DND-41 (cell line): ENCODE measurements at regions not wholly inside any gene's neighbourhood (a gene's known extent, or its start where the extent isn't known, plus 50 kb on each side); places are given as distances from the start of the nearest gene placed in this dataset.

Experiments used
- ATAC-seq: fragments of 200-7000 bp; cut with Tn5 transposase; 3 replicates; pipeline ENCODE4 v1.9.1; 2021; ENCODE audit warnings: low read depth; ENCODE audit not compliant: insufficient read depth
- DNase-seq: peaks from one replicate; pipeline ENCODE4 v3.0.0-alpha.2; 2020
- H2AFZ ChIP-seq: 2 replicates; pipeline ENCODE4 v1.6.0; 2012; ENCODE audit warnings: low read depth, low read length
- H3K27ac ChIP-seq: 2 replicates; pipeline ENCODE4 v1.5.1; 2012; ENCODE audit warnings: low read length, inconsistent platforms
- H3K27me3 ChIP-seq: fragments of 200-600 bp; sonication (generic); 2 replicates; pipeline ENCODE4 v1.6.0; 2012; ENCODE audit warnings: low read length, mild to moderate bottlenecking, inconsistent platforms; ENCODE audit not compliant: insufficient read depth, poor library complexity
- H3K36me3 ChIP-seq: 2 replicates; pipeline ENCODE4 v1.5.1; 2012; ENCODE audit warnings: low read length, inconsistent platforms; ENCODE audit not compliant: insufficient read depth
- H3K4me1 ChIP-seq: 2 replicates; pipeline ENCODE4 v1.5.1; 2012; ENCODE audit warnings: mild to moderate bottlenecking, low read length; ENCODE audit not compliant: insufficient read depth
- H3K4me2 ChIP-seq: 2 replicates; pipeline ENCODE4 v1.6.0; 2012; ENCODE audit warnings: mild to moderate bottlenecking, moderate library complexity, low read length, inconsistent platforms; ENCODE audit not compliant: insufficient read depth
- H3K4me3 ChIP-seq, 2 experiments: fragments of 200-600 bp in 1 of 2; shearing (Covaris generic) in 1 of 2; 2 replicates each; pipeline ENCODE4 v1.5.1; 2012 to 2016; ENCODE audit warnings: inconsistent platforms in 2 of 2, low read length in 2 of 2, mild to moderate bottlenecking in 2 of 2, low read depth in 1 of 2, moderate library complexity in 1 of 2
- H3K79me2 ChIP-seq: 2 replicates; pipeline ENCODE4 v1.6.0; 2012; ENCODE audit warnings: low read length, inconsistent platforms; ENCODE audit not compliant: insufficient read depth
- H3K9ac ChIP-seq: 2 replicates; pipeline ENCODE4 v1.6.0; 2012; ENCODE audit warnings: low read depth, mild to moderate bottlenecking, inconsistent platforms, low read length, moderate library complexity
- H3K9me3 ChIP-seq: 2 replicates; pipeline ENCODE4 v1.5.1; 2012; ENCODE audit warnings: low read length, moderate library complexity, mild to moderate bottlenecking, inconsistent platforms; ENCODE audit not compliant: insufficient read depth, severe bottlenecking
- H4K20me1 ChIP-seq: 2 replicates; pipeline ENCODE4 v1.6.0; 2012; ENCODE audit warnings: low read length; ENCODE audit not compliant: insufficient read depth
- EZH2 ChIP-seq: IDR thresholded peaks from 3 replicates; pipeline ENCODE4 v1.6.1; 2012; ENCODE audit warnings: borderline replicate concordance, low read depth, mild to moderate bottlenecking, moderate library complexity, low read length, inconsistent platforms; ENCODE audit not compliant: severe bottlenecking
- TF ChIP-seq, protein P1 (sequence below): IDR thresholded peaks from 2 replicates; pipeline ENCODE4 v1.5.1; 2012; ENCODE audit warnings: borderline replicate concordance, low read length, moderate library complexity, mild to moderate bottlenecking; ENCODE audit not compliant: poor library complexity, severe bottlenecking; ENCODE audit errors: extremely low read depth

DNA sequence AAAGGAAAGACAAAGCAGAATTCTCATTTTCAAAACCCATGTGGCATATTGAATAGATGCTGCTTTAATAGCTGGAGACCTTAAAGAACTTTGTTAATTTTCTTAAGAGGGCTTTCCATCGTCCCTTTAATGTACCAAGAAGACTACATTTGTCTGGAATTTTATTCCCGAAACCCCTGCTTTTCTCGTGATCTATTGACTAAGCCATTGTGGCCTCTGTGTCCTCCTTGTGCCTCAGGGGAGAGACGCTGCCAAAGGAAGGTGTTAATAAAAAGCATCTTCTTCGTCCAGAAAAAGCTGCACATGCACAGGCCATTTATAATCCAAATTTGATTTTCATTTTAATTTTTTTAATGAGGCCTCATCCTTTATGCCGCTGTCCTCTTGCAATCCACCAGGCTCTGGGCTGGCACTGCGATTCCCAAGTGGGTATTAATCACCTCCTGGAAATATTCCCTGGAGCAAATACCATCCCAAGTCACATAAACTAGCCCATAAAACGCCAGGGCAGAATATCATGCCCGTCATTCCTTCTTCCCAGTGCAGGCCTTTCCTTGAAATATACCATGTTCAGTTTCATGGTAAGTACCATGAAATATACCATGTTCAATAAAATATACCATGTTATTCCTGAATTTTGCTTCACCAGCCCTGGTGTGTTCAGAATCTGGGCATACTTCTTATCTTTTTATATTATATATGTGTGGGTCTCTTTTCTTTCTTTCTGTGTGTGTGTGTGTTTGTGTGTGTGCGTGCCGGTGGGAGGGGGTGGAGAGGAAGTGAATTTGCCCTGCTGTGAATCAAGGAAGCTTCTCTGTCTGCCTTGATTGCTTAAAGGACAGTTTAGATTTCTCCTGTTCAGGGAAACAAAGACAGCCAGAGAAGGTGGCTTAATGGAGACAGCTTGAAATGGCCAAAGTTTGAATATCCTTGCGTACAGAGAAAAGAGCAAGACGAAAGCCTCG lies 147.6 kb downstream of the PHETA1 start:
- Histone ChIP-seq H3K27me3 (no peaks in the 10 kb centered on the region), H3K4me1 (no peaks in the 10 kb centered on the region), H3K4me2 (no peak overlapping the region), H4K20me1 (no peaks in the 10 kb centered on the region), H3K9me3 (no peaks in the 10 kb centered on the region), H3K4me3 (no peak overlapping the region), H3K27ac (no peak overlapping the region), H2AFZ (no peak overlapping the region), H3K79me2 (no peaks in the 10 kb centered on the region), H3K9ac (no peak overlapping the region), H3K36me3 (no peaks in the 10 kb centered on the region)
- TF ChIP-seq EZH2: no peak
- TF ChIP-seq, protein P1, sequence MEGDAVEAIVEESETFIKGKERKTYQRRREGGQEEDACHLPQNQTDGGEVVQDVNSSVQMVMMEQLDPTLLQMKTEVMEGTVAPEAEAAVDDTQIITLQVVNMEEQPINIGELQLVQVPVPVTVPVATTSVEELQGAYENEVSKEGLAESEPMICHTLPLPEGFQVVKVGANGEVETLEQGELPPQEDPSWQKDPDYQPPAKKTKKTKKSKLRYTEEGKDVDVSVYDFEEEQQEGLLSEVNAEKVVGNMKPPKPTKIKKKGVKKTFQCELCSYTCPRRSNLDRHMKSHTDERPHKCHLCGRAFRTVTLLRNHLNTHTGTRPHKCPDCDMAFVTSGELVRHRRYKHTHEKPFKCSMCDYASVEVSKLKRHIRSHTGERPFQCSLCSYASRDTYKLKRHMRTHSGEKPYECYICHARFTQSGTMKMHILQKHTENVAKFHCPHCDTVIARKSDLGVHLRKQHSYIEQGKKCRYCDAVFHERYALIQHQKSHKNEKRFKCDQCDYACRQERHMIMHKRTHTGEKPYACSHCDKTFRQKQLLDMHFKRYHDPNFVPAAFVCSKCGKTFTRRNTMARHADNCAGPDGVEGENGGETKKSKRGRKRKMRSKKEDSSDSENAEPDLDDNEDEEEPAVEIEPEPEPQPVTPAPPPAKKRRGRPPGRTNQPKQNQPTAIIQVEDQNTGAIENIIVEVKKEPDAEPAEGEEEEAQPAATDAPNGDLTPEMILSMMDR: no peak
- DNase-seq (no peak), ATAC-seq (no peak)

DNA sequence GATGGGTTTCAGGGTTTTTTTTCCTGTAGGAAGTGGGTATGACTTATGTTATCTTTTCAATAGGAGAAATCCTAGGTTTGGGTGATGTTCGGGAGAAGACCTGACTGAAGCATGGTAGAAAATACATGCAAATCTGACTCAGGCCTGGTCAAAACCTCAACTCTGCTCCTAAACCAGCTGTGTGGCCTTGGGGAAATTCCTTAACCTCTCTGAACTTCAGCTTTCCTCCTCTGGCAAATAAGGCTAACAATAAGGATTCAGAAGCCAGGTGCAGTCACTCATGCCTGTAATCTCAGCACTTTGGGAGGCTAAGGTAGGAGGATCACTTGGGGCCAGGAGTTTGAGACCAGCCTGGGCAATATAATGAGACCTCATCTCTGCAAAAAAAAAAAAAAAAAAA lies 148.5 kb downstream of the PHETA1 start:
- ATAC-seq: no peak
- no peak overlapping the region for H3K4me2 ChIP-seq

GRCh38 chr12:111219440-111219839 lies 149.5 kb downstream of the PHETA1 start:
- TF ChIP-seq, protein P1: no peak
- no peak for TF ChIP-seq EZH2
- no peak for ATAC-seq
- no peaks in the 10 kb centered on the region for H4K20me1 ChIP-seq

More for the DNA sequence above, 148.5 kb downstream of the PHETA1 start:
- Histone ChIP-seq H3K27me3 (no peaks in the 10 kb centered on the region), H3K27ac (no peak overlapping the region), H3K79me2 (no peaks in the 10 kb centered on the region), H3K36me3 (no peaks in the 10 kb centered on the region), H3K4me1 (no peaks in the 10 kb centered on the region), H4K20me1 (no peaks in the 10 kb centered on the region), H3K9me3 (no peaks in the 10 kb centered on the region), H3K4me3 (no peak overlapping the region), H2AFZ (no peak overlapping the region), H3K9ac (no peak overlapping the region)
- DNase-seq: no peak
- TF ChIP-seq EZH2: no peak
- TF ChIP-seq, protein P1: no peak

More at GRCh38 chr12:111219440-111219839, 149.5 kb downstream of the PHETA1 start:
- no peak overlapping the region for H3K4me2 ChIP-seq
- no peak overlapping the region for H3K27ac ChIP-seq
- no peak overlapping the region for H3K9ac ChIP-seq
- H3K9me3 ChIP-seq: no peaks in the 10 kb centered on the region
- H3K4me1 ChIP-seq: no peaks in the 10 kb centered on the region
- DNase-seq: no peak
- H3K4me3 ChIP-seq: no peak overlapping the region
- no peaks in the 10 kb centered on the region for H3K36me3 ChIP-seq
- no peak overlapping the region for H2AFZ ChIP-seq
- no peaks in the 10 kb centered on the region for H3K27me3 ChIP-seq
- no peaks in the 10 kb centered on the region for H3K79me2 ChIP-seq
